ENCODE measurements at regions not wholly inside any gene's neighbourhood (a gene's known extent, or its start where the extent isn't known, plus 50 kb on each side); places are given as distances from the start of the nearest gene placed in this dataset.

DNA sequence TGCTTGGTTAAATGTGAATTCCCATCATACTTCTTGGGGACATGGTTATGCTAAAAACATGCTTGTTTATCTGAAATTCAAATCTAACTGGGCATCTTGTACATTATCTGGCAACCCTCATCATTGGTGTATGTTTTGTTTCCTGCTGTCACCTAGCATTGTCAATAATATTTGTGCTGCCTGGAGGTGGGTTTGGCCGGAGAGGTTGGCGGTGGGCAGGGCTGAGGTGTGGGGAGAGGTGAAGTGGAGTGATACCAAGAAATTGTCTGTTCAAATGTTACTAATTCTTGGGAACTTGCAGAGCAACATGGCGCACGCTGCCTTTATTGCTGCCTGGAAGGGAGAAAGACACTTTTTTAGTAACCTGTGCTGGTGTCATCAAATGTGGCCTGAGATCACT, 280.5 kb downstream of the VRK1 start:
- no peak for DNase-seq (ENCODE audit: low spot score in 2 of 2)
- H3K27ac ChIP-seq, result no peak overlapping the region
- no peak overlapping the region for H3K4me3 ChIP-seq
- H3K36me3 ChIP-seq, result no peaks in the 10 kb centered on the region
- H3K4me1 ChIP-seq, result peaks cover 0 to 21% (median 0%) of the 10 kb centered on the region in 4 donors
- no peaks in the 10 kb centered on the region for H3K27me3 ChIP-seq
- TF ChIP-seq POLR2A (IDR thresholded peaks at IDR 0.05) (no peak), EP300 (IDR thresholded peaks at IDR 0.05) (no peak)
- TF ChIP-seq, protein P1, sequence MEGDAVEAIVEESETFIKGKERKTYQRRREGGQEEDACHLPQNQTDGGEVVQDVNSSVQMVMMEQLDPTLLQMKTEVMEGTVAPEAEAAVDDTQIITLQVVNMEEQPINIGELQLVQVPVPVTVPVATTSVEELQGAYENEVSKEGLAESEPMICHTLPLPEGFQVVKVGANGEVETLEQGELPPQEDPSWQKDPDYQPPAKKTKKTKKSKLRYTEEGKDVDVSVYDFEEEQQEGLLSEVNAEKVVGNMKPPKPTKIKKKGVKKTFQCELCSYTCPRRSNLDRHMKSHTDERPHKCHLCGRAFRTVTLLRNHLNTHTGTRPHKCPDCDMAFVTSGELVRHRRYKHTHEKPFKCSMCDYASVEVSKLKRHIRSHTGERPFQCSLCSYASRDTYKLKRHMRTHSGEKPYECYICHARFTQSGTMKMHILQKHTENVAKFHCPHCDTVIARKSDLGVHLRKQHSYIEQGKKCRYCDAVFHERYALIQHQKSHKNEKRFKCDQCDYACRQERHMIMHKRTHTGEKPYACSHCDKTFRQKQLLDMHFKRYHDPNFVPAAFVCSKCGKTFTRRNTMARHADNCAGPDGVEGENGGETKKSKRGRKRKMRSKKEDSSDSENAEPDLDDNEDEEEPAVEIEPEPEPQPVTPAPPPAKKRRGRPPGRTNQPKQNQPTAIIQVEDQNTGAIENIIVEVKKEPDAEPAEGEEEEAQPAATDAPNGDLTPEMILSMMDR (IDR thresholded peaks at IDR 0.05), result no peak
- peaks cover 0 to 11% (median 0%) of the 10 kb centered on the region in 4 donors for H3K9me3 ChIP-seq
- WGBS, 2 donors, result 84 to 87% methylated on average over 4 of the region's 4 CpGs

DNA sequence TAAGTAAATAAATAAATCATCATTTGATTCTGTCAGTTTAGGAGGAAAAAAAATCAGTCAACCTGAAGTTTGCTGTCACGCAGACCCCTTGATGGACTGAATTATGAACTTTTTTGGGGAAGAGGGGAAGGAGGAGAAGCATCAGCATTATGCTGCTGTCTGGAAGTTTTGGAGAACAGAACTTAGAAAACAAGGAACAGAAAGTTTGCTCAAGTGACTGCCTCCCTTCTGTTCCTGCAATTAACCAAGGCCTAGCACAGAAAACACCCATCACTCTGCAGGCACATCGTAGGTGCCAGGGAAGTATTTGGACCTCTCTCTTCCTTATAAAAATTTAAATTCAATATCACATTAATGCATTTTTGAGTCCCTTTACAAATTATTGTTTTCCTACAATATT, 283.8 kb downstream of the VRK1 start:
- Histone ChIP-seq H3K9me3 (peaks cover 0 to 18% (median 0%) of the 10 kb centered on the region in 4 donors), H3K4me1 (peaks cover 0 to 10% (median 0%) of the 10 kb centered on the region in 4 donors), H3K27ac (no peak overlapping the region), H3K36me3 (no peaks in the 10 kb centered on the region), H3K27me3 (no peaks in the 10 kb centered on the region), H3K4me3 (no peak overlapping the region)
- TF ChIP-seq POLR2A (IDR thresholded peaks at IDR 0.05), result no peak
- no peak for TF ChIP-seq EP300 (IDR thresholded peaks at IDR 0.05)
- TF ChIP-seq, protein P1 (IDR thresholded peaks at IDR 0.05), result no peak
- 81 to 84% methylated on average over 2 of the region's 2 CpGs for WGBS, 2 donors
- DNase-seq (ENCODE audit: low spot score in 2 of 2), result no peak

DNA sequence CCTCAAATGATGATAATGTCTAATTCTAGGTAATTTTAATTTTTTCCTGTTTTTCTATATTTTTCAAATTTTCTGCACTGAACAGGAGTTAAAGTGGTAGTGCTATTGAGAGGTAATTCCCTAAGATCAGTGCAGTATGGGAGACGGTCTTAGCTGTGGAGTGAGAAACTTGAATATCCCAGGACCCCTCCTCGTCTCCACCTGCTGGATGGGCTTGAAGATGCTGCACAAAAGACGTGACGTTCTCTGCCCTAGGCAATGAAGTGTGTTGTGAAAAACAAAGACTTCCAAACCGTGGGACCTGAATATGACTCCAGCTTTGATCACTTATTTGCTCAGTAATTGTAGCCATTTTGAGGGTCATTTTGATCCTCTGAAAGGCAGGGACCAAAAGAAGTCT, 298.1 kb downstream of the VRK1 start:
- no peak overlapping the region for H3K27ac ChIP-seq
- DNase-seq (ENCODE audit: low spot score in 2 of 2), result no peak
- H3K27me3 ChIP-seq, result no peaks in the 10 kb centered on the region
- TF ChIP-seq POLR2A (IDR thresholded peaks at IDR 0.05) (no peak), EP300 (IDR thresholded peaks at IDR 0.05) (no peak)
- TF ChIP-seq, protein P1 (IDR thresholded peaks at IDR 0.05), result no peak
- WGBS, 2 donors, result 53 to 57% methylated on average over 5 of the region's 5 CpGs
- H3K4me1 ChIP-seq, result no peaks in the 10 kb centered on the region
- no peak overlapping the region for H3K4me3 ChIP-seq
- no peaks in the 10 kb centered on the region for H3K9me3 ChIP-seq
- H3K36me3 ChIP-seq, result no peaks in the 10 kb centered on the region

DNA sequence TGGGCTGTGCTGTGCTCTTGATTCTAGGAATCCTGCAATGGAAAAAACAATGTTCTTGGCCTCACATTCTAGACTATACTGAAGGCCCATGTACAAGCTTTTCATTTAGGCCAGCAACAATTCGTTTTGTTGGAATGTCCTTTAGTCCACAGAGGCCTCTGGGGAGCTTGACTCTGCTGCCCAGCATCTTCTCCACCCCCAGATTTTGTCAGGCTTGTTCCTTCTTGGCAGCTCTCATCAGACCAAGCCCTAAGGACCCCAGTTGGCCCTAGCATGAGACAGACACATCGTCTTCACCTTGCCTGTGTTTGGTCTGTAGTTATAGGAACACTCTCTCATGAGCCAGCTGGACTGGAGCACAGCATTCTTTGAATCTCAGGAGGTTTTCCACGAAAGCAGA, 300.1 kb downstream of the VRK1 start:
- no peaks in the 10 kb centered on the region for H3K4me1 ChIP-seq
- no peaks in the 10 kb centered on the region for H3K36me3 ChIP-seq
- whole genome bisulfite sequencing, 2 donors, result 32 to 33% methylated on average over 3 of the region's 3 CpGs
- no peaks in the 10 kb centered on the region for H3K9me3 ChIP-seq
- TF ChIP-seq POLR2A (IDR thresholded peaks at IDR 0.05) (no peak), EP300 (IDR thresholded peaks at IDR 0.05) (no peak)
- TF ChIP-seq, protein P1 (IDR thresholded peaks at IDR 0.05), result no peak
- no peak overlapping the region for H3K27ac ChIP-seq
- no peak for DNase-seq (ENCODE audit: low spot score in 2 of 2)
- no peaks in the 10 kb centered on the region for H3K27me3 ChIP-seq
- no peak overlapping the region for H3K4me3 ChIP-seq

DNA sequence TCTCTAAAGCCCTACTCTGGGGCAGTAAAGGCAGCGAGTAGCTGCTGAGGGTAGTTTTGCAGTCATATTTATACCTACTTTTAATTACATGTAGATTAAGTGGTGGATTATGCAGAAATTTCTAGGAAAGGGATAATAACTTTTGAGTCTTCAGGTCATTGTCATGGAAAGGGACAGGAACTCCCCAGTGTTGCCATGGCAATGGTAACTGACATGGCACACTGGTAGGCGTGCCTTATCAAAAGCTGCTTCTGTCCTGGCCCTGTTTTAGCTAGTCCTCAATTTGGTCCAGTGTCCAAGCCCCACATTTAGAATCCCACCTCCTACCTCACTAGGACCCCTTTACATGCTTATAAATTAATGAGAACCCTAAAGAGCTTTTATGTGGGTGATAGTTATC, 303.1 kb downstream of the VRK1 start:
- Histone ChIP-seq H3K4me1 (no peaks in the 10 kb centered on the region), H3K4me3 (no peak overlapping the region), H3K27ac (no peak overlapping the region), H3K36me3 (no peaks in the 10 kb centered on the region), H3K27me3 (no peaks in the 10 kb centered on the region), H3K9me3 (no peaks in the 10 kb centered on the region)
- no peak for DNase-seq (ENCODE audit: low spot score in 2 of 2)
- TF ChIP-seq, protein P1 (IDR thresholded peaks at IDR 0.05), result no peak
- TF ChIP-seq EP300 (IDR thresholded peaks at IDR 0.05) (no peak), POLR2A (IDR thresholded peaks at IDR 0.05) (no peak)
- WGBS, 2 donors, result 78 to 84% methylated on average over 2 of the region's 2 CpGs
